GM18867 (cell line): ENCODE measurements at regions not wholly inside any gene's neighbourhood (a gene's known extent, or its start where the extent isn't known, plus 50 kb on each side); places are given as distances from the start of the nearest gene placed in this dataset.

Source experiments
- ATAC-seq: cut with Tn5 transposase; IDR thresholded peaks from one replicate; pipeline ENCODE4 v1.9.1; 2021; ENCODE audit warnings: mild to moderate bottlenecking, moderate library complexity; ENCODE audit not compliant: unreplicated experiment

DNA sequence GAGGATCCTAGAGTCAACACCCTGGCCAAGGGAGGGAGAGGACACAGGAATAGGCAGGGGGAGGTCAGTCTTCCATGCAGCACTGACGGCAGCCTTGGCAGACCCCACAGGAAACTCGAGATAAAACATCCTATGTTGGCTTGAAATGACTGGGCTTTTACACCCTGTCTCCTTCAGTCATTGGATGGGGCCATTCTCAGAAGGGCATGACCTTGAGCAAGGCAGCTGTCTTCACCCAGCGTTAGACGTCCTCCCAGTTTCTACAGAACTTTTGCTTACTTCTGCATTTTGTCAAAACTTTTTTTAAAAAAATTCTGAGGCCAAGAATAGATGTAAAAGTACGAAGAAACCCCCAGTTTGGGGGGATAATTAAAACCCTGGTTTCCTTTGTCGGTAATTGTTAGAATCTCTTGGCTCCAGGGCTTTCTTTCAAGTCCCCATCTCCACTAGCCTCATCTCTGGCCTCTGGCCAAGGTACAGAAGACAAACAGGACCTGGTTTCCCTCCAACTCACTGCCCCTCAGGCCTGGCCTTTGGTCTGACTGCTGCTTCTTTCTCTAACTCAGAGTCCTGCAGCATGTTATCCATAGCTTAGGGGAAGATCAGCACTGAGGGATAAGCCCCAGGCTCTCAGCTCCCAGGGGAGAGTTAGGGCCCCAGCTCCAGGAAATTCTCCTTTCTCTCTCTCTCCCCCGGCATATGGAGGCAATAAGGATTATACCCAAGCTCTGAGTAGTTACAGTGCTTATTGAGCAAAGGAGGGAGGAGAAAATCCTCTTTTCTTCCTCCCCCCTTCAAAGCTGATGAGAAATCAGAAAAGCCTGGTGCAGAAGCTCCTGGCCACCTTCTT lies 51.6 kb upstream of the KCND3 start:
- peak; percentile 57 for ATAC-seq

DNA sequence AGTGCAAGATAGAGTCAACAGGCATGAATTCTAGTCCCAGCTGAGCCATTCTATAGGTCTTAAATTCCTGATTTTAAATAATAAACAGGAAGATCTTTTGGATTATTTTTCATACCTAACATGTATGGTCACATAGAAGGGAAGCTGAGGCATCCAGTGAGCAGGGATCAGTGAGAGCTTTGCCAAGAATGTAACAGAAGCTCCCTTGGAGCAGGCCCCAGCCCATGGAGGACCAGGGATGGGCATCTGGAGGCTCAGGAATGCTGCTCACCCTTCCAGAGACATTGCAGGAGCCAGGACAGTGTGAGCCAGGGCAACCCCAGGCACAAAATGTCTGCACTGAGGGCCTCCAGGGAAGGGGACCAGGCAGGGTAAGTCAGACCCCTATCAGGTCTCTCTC lies 54.4 kb upstream of the KCND3 start:
- no peak for ATAC-seq

DNA sequence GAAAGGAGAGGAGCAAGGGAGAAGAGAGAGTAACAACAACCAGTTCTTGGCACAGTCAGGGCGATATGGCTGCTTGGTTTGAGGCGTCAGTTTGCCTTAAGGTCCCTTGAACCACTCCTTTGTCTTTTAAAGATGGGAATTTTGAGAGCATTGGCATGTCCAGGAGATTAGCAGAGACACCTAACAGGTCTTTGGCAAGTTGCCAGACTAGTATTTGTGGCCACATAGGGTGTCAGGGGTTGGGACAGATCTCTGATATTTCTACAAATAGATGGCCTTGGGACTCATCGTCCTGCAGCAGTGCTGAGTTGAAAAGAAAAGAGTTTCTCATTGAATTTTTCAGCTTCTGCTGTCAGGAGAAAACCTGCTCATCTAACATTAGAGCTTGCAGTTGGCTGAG lies 55.3 kb upstream of the KCND3 start:
- ATAC-seq = no peak

DNA sequence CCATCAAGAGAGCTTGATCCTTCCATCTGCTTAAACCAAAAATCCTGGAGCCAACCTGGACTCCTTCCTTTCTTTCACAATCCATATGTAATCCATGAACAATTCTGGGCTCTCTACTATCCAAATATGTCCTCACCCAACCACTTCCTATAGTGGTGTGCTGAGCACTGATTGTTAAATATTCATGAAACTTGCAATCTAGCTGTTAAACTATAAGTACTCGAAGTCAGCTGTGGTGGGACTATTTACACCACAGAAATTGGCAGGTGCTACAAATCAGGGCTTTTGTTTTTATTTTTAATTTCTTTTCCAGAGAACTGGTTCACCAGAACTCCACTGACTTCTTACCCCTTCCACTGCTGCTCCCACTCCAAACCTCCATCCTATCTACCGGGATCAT lies 57.2 kb upstream of the KCND3 start:
- no peak for ATAC-seq

DNA sequence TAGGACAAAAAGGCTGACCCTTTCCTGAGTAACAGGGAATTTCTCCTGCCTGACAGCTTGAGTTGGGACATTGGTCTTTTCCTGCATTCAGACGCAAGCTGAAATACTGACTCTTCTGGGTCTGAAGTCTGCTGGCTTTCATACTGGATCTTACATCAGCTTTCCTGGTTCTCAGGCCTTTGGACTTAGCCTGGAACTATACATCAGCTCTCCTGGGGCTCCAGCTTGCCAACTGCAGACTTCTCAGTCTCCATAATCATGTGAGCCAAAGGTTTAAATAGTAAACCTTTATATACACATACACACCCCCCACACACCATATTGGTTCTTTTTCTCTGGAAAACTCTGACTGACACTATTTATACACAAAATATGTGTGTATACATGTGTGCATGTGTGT lies 59.0 kb upstream of the KCND3 start:
- ATAC-seq = no peak

DNA sequence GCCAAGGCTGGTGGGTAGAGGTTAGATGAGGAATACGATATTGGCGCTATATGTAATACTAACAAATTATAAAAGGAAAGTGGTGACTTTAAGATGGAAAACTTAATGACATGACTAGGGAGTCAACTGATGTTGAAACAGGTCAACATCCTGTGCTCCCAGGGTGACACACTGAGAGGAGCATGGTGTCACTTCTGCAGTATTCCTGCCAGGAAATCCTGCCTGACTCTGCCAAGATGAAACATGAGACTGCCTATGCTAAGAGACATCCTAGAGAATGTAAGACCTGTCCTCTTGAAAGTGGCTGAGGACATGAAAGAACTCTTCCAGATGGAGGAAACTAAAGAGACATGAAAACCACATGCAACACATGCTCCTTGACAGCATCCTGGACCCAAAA lies 65.0 kb upstream of the KCND3 start:
- no peak for ATAC-seq

DNA sequence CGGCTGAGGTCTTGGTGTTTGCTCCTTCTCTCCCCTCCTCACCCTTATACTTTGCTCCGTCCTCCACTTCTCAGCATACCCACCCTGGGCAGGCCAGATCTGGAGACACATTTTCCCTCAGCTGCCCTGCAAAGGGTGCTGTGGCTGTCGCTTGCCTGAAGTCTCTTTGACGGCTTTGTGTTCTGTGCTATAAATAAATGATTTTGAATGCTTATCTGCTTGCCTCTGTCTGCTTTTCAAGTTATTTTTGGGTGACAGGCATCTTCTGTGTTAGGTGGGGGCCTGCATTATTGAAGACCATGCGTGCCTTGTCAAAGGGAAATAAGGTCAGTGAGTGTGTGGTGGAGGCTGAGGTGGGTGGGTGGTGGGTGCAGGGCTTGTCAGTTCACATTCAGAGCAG lies 66.9 kb upstream of the KCND3 start:
- no peak for ATAC-seq

DNA sequence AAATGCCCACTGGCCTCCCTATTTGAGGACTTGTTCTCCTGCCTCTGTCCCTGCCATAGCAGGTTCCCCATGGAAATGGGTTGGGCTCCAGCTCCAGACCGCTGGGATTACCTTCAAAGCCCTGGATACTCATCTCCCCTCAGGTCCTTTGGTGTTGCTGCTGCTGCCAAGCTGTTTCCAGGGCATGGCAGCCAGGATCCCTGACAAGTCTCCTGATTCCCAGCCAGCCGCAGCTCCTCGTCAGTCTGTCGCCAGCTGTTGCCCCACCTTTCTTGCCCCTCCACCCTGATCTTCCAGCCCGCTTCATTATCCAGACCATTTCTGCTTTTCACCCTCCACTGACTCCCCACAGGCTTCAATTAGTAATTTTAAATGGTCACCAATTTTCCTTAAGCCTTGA lies 68.3 kb upstream of the KCND3 start:
- no peak for ATAC-seq

DNA sequence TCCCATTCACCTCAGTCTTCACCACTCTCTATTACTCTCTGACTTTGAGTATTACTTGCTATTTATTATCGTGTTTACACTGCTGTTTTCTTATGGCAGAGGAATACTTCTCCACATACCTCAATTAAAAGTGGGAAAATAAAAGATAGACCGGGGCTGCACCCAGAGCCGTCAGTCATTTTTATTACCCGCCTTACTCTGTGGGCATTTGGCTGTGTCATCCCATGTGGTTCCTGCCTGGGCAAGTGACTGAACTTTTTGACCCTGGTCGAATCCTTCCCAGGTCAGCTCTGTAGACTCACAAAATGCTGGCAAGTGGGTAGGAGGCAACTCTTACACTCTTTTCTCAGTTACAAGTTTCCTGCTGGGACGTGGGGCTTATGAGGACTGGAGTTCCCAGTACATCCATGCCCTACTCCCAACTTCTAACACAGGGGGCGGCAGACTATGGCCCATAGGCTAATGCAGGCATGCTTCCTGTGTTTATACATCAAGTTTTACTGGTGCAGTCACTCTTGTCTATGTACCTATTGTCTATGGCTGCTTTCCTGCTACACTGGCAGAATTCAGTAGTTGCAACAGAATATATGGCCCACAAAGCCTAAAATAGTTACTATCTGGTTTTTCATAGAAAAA lies 69.5 kb upstream of the KCND3 start:
- no peak for ATAC-seq

DNA sequence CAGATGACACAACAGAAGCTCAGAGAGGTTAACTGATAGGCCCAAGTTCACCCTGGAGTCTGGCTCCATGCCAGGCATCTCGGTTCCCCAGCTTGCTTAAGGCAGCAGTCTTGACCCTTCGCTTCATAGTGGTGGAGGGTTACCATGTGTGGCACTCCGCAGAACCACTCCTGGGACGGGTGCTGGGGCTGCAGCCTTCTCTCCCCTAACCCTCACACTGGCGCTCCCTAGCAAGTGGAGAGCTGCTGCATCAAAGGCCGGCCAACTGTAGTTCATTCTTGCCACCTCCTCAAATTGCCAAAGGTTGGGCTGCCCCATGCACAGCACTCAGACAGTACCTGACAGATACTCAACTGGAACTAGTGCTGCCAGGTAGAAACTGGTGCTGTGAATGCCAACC lies 70.2 kb upstream of the KCND3 start:
- ATAC-seq = no peak

DNA sequence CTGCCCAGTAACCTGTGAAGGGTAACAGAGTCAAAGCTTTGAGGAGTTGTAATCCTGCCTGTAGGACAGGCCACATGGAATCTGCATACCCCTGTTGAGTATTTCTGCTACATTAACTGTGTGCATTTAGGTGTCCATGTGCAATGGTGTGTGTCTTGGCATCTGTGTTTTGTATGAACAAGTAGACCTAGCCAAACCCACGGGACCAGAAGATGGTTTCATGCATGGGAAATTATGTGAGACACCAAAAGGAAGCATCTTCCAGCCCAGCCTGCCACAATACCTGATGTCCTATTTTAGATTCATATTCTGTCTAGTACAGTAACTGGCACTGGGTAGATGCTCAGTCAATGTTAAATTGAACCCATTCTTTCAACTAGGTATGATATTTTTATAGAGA lies 70.8 kb upstream of the KCND3 start:
- ATAC-seq = no peak

DNA sequence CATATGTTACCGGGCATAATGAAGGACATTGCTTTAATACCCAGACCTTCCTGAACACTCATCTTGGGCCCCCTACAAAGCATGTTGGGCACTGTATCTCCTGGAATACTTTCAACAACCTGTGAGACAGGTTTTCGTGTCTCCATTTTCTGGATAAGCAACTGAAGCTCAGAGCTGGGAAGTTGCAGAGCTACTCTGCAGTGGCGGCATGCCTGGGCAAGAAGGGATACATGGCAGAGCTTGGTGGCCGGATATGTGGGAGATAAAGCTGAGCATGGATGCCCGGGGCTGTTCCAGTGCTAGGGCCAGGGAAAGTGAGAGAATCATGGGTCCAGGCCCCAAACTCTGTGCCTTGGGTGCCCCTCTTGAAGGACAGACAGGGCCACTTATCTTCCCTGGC lies 71.6 kb upstream of the KCND3 start:
- ATAC-seq = no peak

DNA sequence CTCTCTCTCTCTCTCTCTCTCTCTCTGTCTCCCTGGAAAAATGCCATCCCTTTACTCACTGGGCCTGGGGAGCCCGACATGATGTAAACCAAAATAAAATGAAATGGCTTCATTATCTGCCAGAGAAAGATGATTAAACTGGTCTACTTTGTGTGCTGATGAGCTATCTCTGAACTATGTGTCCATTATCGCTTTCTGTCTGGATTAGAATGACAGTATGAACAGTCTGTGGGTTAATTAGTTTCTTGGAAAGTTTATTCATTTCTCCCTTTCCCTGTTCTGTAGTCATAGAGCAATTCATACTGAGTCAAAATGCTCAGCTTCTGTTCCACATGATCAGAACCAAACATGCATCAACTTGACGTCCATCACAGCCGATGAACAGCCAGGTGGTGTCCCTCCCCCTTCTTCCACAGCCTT lies 72.4 kb upstream of the KCND3 start:
- ATAC-seq = no peak

DNA sequence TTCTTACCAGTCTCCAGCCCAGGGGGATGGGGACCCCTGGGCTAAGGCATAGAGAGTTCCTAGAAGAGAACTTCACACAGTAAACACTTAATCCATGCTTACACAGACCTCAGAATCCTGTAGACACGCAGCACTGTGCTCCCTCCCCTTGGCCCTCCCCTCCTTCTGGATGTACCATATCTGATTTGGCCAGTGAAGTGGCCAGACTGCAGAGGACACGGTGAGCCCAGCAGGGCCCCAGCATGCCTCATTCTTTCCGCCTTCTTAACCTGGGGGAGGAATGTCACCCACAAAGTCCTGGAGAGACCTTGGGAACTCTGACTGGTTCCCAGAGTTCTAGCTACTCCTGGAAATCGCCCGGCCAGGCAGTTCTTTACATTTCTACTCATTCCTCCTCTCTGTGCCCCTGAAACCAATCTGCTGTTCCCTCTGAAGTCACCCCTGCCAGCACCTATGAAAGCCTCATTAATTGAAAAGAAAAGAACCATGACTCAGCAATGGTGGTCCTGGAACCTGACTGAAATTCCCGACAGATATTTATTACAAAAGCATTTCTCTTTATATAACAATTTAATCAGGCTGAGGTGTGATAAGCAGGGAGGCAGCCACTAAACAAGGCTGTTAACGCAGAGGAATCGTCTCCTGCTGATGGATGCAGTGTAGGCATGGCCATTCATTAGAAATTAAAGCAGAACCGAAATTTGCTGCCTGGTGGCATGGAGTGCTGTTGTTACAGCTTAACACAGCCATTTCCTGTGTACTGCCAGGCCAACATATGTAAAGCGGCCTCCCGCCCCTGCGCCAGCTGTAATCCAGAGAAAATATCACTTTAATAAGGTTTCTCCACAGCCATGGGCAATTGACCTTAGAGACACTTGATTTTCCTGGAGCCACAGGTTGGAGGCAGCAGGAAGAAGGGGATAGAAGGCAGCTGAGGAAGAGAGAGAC lies 74.6 kb upstream of the KCND3 start:
- no peak for ATAC-seq

DNA sequence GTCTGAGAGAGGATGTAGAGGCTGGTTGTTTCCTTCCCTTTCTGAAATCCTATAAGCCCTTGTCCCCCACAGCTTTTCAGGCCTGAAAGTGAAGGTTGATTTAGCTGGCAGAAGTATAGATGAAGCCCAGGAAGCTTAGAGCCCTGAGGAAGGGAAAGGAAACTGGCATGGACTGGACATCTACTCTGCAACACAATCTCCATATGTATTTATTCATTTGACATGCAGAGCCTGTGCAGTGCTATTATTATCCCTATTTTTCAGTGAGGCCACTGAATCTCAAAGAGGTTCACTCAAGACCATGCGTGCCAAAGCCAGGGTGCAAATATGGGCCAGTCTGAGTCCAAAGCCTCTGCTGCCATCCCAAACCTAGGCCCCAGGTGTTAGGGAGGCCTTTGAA lies 78.5 kb upstream of the KCND3 start:
- ATAC-seq = no peak

DNA sequence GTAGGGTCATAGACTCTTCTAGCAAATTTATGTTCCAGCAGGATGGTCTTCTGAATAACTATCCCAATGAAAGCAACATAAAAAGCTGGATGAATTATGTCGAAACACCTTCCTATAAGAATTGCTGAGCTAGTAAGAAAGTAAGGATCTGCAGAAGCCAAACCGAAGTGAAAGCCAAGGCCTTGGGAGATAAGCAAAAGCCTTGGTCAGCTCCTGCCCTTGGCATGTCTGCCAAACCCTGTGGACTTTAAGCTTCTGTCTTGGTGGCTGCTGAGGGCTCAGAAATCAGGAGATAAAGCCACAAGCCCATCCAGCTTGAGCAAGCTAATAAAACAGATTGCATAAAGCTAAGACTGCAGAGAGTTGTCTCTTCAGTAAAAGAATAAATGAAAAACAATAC lies 81.2 kb upstream of the KCND3 start:
- no peak for ATAC-seq

DNA sequence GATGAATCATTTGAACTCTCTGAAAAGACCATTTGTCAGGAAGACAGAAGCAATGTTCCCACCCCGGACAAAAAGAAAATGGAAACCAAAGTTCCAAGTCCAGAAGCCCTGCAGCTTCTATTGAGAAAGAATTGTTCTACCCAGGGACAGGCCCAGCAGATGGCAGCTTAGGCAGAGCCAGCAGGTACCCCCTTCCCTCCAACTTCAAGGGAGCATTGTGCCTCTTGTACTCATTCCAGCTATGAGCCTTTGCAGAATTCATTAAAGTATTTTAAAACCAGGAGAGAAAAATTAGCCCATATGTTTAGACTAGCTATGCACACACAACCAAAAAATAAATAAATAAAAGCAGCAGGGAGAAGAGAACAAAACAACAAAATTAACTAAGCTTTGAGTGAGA lies 85.2 kb upstream of the KCND3 start:
- no peak for ATAC-seq

DNA sequence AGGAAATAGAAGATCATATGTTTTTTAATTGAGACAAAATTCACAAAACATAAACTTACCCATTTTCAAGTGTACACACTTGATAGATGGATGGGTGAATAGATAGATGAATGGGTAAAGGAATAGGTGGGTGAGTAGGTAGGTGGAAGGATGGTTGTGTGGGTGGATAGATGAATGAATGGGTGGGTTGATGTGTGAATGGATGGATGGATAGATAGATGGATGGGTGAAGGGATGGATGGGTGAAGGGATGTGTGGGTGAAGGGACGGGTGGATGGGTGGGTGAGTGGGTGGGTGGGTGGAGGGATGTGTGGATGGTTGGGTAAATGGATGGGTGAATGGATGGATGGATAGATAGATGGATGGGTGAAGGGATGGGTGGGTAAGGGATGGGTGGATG lies 86.1 kb upstream of the KCND3 start:
- no peak for ATAC-seq

DNA sequence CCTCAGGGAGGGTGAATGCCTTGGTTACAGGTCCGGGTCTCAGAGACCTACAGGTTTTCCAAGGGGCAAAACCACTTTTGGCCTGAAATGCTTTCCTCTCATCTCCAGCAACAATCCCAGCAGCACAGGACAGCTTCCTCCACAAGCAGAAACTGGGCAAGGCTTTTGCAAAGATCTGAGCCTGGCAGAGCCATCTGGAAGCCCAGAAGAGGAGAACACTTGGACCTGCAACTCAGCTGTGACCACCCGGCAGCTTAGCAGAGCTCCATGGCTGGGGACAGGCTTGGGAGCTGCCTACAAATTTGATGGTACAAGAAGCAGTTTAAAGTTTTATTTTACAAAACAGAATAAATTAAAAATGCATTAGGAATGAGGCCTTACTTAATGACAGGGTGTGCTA lies 90.0 kb upstream of the KCND3 start:
- no peak for ATAC-seq

DNA sequence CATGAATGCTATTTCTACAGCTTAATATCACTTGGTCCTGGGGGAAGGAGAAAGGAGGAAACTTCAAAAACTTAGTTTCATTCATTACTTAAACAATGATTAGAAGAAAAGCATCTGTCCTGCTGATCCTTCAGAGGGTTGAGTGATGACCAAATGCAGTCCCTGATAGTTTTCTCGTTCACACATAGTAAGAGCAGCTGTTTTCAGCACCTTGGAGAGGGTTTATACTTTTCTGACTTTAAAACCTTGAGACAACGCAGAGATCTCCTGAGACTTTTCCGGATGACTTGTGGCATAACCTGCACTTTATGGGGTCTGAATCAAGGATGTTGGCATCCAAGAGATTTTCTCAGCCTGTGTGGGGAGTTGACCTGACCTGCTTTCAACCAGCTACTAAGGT lies 94.0 kb upstream of the KCND3 start:
- no peak for ATAC-seq

DNA sequence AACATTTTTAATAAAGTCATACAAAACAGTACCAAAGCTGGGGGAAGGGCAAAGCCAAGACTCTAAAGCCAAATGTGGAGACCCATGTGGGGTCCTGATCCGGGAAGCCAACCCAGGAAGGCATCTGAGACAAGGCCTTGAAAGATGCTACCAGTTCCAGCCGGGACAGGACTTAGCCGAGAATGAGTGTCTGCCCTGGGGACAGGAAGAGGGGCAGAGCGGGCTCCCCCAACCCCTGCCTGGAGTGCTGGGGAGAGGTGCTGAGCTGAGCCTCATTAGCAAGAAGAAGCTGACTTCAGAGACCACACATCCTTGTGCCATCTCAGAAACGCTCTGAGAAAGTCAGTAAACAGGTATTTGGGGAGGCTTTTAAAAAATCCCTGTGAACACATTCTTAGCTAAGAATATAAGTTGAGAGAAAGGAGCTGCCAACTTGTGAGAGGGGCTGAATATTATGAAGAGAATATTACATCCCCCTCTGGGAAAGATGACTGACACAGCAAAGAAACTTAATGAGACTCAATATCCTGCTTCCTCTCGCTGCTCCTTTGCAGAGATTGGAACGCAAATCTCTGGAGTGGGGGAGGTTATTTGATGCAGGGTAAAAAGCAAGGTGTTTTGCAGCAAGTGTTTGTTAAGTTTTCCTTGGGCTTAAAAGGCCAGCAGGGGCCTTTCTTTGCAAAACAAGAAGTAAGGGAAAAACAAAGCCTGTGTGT lies 103.3 kb upstream of the KCND3 start:
- no peak for ATAC-seq
